ENCODE measurements at regions not wholly inside any gene's neighbourhood (a gene's known extent, or its start where the extent isn't known, plus 50 kb on each side); places are given as distances from the start of the nearest gene placed in this dataset.
"Not testable (repeated sequence)": the region's sequence is repeated elsewhere in the genome, so short reads cannot be mapped to it uniquely, and the experiment has no call there.

- TF ChIP-seq ZNF16 (tag by site-specific recombination; IDR thresholded peaks at IDR 0.05; ENCODE audit: low read depth) = no peak
- Histone ChIP-seq H3K27ac (ENCODE audit: extremely low read depth, low read depth, low read length) (no peak overlapping the region), H3K4me3 (ENCODE audit: low read depth, low read length) (no peak overlapping the region), H3K9me3 (ENCODE audit: control insufficient read depth, insufficient read depth, low read depth, low read length) (no peaks in the 10 kb centered on the region), H3K36me3 (ENCODE audit: control insufficient read depth in 2 of 2, insufficient read depth in 1 of 2, low read length in 2 of 2) (no peaks in the 10 kb centered on the region), H3K4me1 (ENCODE audit: control insufficient read depth, insufficient read depth, low read length) (no peaks in the 10 kb centered on the region)
- ChIA-PET CTCF (interaction anchor here (1.2 to 2.1 kb wide), 2 partner anchors 10 kb away, joined by 3 to 16 read pairs; no protein-coding TSS in a partner anchor), POLR2A (no interaction called here)
Measured at GRCh38 chr6:179340-179950, 112.8 kb upstream of the DUSP22 start.

- POLR2A ChIA-PET; H3K4me3 ChIP-seq (ENCODE audit: low read depth, low read length); H3K4me1 ChIP-seq (ENCODE audit: control insufficient read depth, insufficient read depth, low read length); H3K9me3 ChIP-seq (ENCODE audit: control insufficient read depth, insufficient read depth, low read depth, low read length); H3K36me3 ChIP-seq (ENCODE audit: control insufficient read depth in 2 of 2, insufficient read depth in 1 of 2, low read length in 2 of 2); H3K27ac ChIP-seq (ENCODE audit: extremely low read depth, low read depth, low read length): not testable (repeated sequence)
- CTCF ChIA-PET = interaction anchor here (0.6 to 2.1 kb wide), 5 partner anchors 9 to 843 kb away, joined by 3 to 16 read pairs (median 3); no protein-coding TSS in a partner anchor
Measured at GRCh38 chr6:180091-180694, 112.1 kb upstream of the DUSP22 start.

- H3K4me1 ChIP-seq (ENCODE audit: control insufficient read depth, insufficient read depth, low read length) = no peaks in the 10 kb centered on the region
- POLR2A ChIA-PET = no interaction called here
- no peak for TF ChIP-seq BCL11B (tag by site-specific recombination; IDR thresholded peaks at IDR 0.05; ENCODE audit: low read depth)
- TF ChIP-seq ZNF521 (tag by site-specific recombination; IDR thresholded peaks at IDR 0.05) = no peak
- TF ChIP-seq KLF8 (tag by site-specific recombination; IDR thresholded peaks at IDR 0.05) = no peak
- no peak for TF ChIP-seq ZFP37 (tag by site-specific recombination; IDR thresholded peaks at IDR 0.05)
- TF ChIP-seq ZNF585B (tag by site-specific recombination; IDR thresholded peaks at IDR 0.05) = no peak
- TF ChIP-seq ZNF146 (tag by site-specific recombination; IDR thresholded peaks at IDR 0.05) = no peak
- TF ChIP-seq ZNF132 (tag by site-specific recombination; IDR thresholded peaks at IDR 0.05; ENCODE audit: borderline replicate concordance) = no peak
- no peak for TF ChIP-seq ZNF174 (tag by site-specific recombination; IDR thresholded peaks at IDR 0.05)
- TF ChIP-seq SP7 (tag by site-specific recombination; IDR thresholded peaks at IDR 0.05) = no peak
- no peak for TF ChIP-seq ZNF2 (tag by site-specific recombination; IDR thresholded peaks at IDR 0.05)
- no peak for TF ChIP-seq MZF1 (tag by site-specific recombination; IDR thresholded peaks at IDR 0.05; ENCODE audit: borderline replicate concordance)
- TF ChIP-seq ZSCAN16 (tag by site-specific recombination; IDR thresholded peaks at IDR 0.05) = no peak
- TF ChIP-seq GLIS2 (tag by site-specific recombination; IDR thresholded peaks at IDR 0.05) = no peak
- no peak for TF ChIP-seq ZNF274 (IDR thresholded peaks at IDR 0.05; ENCODE audit: low read length)
- no peak for TF ChIP-seq ZNF274 (tag by site-specific recombination; IDR thresholded peaks at IDR 0.05; ENCODE audit: borderline replicate concordance)
- no peak for TF ChIP-seq PRDM1 (tag by site-specific recombination; IDR thresholded peaks at IDR 0.05)
- no peak for TF ChIP-seq ZBTB49 (tag by site-specific recombination; IDR thresholded peaks at IDR 0.05; ENCODE audit: low read depth)
- TF ChIP-seq KLF17 (tag by site-specific recombination; IDR thresholded peaks at IDR 0.05) = no peak
- TF ChIP-seq HIC1 (tag by site-specific recombination; IDR thresholded peaks at IDR 0.05) = no peak
- no peaks in the 10 kb centered on the region for H3K36me3 ChIP-seq (ENCODE audit: control insufficient read depth in 2 of 2, insufficient read depth in 1 of 2, low read length in 2 of 2)
- H3K4me3 ChIP-seq (ENCODE audit: low read depth, low read length) = no peak overlapping the region
- CTCF ChIA-PET = interaction anchor here (1.3 to 2.1 kb wide), 2 partner anchors 8 to 12 kb away, joined by 12 to 16 read pairs; no protein-coding TSS in a partner anchor
- H3K9me3 ChIP-seq (ENCODE audit: control insufficient read depth, insufficient read depth, low read depth, low read length) = no peaks in the 10 kb centered on the region
- no peak overlapping the region for H3K27ac ChIP-seq (ENCODE audit: extremely low read depth, low read depth, low read length)
Measured at GRCh38 chr6:181049-181654, 111.1 kb upstream of the DUSP22 start.

Measured in HEK293 (cell line).